HG03520 (cell line): ENCODE measurements at regions not wholly inside any gene's neighbourhood (a gene's known extent, or its start where the extent isn't known, plus 50 kb on each side); places are given as distances from the start of the nearest gene placed in this dataset.
"Not testable (repeated sequence)": the region's sequence is repeated elsewhere in the genome, so short reads cannot be mapped to it uniquely, and the experiment has no call there.

Experiments used
- ATAC-seq: cut with Tn5 transposase; IDR thresholded peaks from one replicate; pipeline ENCODE4 v1.9.1; 2021; ENCODE audit warnings: mild to moderate bottlenecking, moderate library complexity; ENCODE audit not compliant: unreplicated experiment

DNA sequence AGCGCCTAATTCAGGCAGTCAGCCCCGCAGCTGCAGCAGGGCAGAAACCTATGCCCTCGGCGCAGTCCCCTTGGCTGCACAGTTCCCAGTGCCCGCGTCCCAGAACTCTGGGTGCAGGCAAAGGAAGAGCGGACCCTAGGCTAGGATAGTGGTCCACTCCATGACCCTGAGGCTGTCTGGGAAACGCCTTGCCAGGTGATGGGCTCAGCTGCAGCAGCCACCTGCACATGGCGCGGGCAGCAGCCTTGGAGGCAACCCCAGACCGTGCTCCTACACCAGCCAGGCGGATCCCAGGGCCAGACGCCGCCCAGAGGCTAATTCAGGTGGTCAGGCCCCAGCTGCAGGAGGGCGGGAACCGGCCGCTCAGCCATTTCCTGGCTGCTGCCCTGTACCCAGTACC lies 83.0 kb downstream of the POTEC start:
- not testable (repeated sequence) for ATAC-seq

DNA sequence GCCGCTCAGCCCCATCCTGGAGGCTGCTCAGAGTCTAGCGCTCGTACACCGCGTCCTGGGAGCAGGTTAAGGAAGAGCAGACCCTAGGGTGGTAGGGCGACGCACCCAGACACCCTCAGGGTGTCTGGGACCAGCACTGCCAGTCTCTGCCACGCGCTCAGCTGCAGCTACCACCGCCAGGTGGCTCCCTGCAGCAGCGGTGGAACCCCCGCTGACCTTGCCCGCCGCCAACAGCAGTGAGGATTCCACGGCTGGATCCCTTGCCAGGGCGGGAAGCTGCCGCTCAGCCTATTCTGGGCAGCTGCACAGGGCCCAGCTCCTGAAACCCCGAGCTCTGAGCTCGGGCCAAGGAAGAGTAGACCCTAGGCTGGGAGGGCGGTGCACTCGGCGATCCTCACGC lies 83.6 kb downstream of the POTEC start:
- not testable (repeated sequence) for ATAC-seq

DNA sequence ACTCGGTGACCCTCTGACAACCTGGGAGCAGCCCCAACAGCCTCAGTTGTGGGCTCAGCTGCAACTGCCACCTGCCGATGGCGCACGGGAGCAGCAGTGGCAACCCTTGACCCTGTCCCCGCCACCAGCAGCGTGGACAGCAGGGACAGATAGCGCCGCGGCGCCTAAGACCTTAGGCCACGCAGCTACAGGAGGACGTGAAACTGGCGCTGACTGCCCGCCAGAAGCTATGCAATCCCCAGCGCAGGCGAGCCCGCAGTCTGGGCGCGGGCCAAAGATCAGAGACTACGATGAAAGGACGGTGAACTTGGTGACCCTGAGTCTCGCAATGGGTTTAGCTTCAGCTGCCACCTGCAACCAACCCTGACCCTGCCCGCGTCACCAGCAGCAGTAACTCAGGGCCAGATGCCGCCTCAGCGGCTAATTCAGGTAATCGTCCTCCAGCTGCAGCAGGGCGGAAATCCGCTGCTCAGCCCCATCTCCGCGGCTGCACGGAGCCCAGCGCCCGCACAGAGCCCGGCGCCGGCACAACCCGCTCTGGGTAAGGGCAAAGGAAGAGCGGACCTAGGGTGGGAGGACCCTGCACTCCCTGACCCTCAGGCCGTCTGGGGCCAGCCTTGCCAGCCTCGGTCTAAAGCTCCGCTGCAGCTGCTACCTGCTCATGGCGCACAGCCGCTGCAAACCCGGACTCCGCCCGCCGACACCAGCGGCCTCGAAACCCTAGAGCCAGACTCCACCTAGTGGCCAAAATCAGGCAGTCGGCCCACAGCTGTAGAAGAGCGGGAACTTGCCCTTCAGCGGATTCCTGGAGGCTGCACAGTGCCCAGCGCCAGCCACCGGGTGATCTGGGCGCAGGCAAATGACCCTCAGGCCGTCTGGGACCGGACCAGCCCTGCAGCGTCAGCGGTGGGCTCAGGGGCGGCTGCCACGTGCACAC lies 85.1 kb downstream of the POTEC start:
- not testable (repeated sequence) for ATAC-seq

DNA sequence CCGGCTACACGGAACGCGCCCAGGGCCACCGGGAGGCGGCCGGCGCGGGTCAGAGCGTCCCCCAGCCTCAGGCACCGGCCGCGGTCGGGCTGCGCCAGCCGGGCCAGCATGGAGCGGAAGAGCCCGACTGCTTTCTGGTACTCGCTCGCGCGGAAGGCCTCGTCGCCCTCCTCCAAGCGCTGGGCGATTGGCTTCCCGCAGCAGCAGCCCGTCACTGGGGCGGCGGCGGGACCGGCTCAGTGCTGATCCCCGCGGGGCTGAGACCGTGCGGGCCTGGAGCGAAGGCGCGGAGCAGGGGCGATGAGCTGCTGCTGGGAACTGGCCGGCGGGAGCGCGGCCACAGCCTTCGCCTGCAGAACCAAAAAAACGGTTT lies 92.8 kb downstream of the POTEC start:
- ATAC-seq, result not testable (repeated sequence)

DNA sequence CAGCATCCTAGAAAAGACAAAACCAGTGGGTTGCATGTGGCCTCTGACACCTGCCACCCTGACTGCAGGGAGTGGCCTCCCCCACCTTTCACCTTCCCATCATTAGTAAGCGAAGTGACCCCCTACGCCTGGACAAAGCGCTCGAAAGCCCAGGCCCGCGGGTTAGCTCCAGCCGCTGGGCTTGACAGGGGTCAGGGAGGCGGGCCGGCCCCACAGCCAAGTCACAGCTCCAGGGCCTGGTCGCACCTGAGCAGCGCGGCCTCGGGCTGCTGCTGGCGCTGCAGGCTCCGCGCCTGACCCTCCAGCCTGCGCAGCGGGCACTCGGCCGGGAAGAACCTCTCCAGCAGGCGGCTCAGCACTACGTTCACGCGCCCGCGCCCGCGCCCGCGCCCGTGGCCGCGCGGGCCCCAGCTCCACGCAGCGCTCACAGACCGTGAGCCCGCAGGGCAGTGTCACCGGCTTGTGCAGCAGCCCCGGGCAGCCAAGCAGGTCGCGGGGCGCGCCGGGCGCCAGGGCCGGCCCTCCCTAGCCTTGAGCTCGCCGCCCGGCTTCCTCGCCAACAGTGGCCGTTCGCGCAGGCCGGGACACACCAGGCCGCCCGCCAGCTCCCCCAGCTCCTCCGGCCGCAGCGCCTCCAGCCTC lies 93.3 kb downstream of the POTEC start:
- not testable (repeated sequence) for ATAC-seq

DNA sequence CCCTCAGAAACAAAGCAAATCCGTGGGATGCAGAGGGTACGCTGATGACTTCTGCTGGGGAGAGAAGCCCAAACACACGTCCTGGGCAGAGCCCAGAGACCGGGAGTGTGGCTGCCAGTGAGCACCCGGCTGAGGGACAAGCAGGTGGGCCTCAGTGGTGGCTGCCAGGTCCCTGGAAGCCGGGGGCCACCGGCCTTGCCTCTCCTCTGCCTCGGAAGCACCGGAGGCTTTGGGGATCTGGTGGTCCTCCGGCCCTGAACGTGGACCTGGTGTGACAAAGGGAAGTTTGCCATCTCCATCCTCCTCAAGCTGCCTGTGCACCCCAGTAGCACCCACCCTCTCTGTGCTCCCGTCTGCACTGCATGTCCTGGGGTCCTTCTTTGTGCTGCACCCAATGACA lies 94.3 kb downstream of the POTEC start:
- not testable (repeated sequence) for ATAC-seq

DNA sequence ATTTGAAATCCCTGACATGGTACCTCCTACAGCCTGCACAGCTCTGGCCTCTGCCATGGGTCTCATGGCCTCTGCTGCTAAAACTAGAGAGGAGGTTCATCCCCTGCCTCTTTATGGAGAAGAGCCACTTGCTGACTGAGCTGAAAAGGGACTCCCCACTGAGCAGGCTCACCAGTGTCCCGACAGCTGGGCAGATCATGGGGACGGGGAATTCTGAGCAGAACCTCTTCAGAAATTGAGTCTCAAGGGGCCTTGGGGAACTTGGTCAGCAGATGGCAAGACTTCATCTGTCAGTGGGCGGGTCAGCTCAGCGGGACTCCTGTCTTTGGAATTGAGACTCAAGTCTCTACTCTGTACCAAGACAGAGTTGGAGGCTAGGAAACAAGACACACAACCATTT lies 95.7 kb downstream of the POTEC start:
- ATAC-seq, result not testable (repeated sequence)

DNA sequence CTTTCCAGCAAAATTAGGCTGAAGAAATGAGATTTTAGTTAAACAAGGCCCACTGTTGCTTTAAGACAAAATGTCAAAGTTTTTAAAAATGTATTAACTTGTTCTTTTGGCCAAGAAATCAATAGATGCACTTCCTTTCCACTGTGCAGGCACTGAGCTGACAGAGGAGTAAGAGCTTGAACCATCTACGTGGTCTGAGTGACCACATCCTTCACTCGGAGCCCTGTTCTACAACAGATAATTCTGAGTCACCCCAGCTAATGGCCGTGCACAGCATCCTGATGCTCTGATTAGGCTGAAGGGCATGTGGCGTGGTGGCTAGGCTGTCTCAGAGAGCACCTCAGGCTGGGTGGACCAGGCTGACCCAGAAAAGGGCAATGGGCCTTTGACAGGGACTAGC lies 107.9 kb downstream of the POTEC start:
- not testable (repeated sequence) for ATAC-seq

DNA sequence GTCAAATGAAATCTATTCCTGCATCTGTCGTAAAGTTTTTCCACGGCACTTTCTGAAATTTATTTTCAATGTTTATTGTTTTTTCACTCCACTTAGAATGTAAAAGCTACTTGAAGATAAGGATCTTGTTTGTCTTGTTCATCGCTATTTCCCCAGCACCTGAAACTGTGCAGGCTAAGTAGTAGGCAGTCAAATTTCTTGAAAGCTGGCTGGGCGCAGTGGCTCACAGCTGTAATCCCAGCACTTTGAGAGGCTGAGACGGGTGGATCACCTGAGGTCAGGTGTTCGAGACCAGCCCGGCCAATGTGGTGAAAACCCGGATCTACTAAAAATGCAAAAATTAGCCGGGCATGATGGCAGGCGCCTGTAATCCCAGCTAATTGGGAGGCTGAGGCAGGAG lies 111.0 kb downstream of the POTEC start:
- not testable (repeated sequence) for ATAC-seq

DNA sequence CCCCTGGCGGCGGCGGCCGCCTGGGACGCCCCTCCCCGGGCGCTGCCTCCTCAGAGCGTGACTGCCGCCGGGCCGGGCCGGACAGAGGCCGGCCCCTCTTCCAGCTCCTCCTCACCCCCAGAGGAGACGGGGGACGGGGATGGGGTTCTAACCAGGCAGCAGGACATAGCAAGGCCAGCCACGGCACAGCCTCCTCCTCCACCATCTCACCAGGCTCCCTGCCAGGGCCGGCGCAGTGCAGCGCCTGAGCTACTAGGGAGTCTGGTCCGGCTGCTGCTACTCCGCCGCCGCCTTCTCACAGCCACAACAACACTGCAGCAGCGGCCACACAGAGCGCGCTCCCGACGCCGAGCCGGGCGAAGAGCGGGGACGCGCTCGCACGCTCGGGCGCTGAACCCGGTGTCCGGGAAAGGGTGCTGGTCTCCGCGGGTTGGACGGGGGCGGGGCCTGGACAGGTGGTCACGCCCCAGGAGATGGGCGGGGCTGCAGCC lies 112.3 kb downstream of the POTEC start:
- ATAC-seq, result not testable (repeated sequence)

DNA sequence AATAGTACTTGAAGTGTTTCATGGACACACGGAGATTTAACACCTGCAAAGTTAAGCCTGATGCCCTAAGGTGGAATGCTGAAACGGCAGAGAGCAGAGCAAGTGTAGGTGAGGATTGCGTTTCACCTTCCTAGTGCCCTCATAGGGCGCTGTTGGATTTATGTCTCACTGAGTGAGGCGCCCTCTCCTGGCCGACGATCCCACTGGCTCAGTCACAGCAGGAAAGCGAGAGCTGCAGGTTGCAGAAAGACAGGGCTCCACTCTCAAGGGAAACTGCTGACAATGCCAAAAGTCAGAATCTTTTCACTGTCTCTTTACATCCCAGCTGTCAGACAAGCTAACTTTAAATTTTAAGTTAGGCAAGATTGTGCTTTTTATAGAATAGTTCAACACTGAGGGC lies 127.6 kb downstream of the POTEC start:
- not testable (repeated sequence) for ATAC-seq

DNA sequence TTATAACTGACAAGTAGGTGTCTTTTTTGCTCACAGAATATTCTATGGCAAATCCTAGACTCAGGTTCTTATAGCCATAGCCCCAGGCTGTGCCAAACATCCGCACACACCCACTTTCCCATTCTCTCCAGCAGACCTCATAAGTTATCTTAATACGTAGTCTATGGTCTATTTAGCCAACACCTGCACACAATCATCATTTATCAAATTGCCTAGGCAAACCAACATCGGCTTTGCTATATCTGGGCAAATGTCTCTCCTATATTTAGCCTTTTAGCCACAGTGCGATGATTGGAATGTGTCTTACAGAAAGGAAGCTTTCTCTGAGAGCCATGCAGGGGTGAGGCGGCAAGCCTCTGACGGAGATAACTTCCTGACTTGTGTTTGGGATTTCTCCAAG lies 128.0 kb downstream of the POTEC start:
- ATAC-seq, result not testable (repeated sequence)

DNA sequence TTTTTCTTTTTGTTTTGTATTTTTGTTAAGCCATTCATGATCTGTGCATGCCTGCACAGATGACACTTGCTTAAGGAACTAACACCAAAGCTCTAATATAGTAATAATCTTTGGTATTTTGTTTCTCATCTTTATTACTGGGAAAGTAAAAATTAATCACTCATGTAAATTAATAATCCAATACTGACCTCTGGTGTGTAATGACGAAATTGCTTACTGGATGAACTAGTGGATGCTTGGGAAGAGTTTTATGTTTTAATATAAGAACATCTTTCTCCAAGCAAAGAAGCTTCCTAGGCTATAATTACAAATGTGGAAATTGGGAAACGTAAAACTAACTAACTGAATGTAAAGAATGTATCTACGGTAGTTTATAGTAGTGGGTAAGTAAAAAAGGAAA lies 147.9 kb downstream of the POTEC start:
- ATAC-seq, result not testable (repeated sequence)

DNA sequence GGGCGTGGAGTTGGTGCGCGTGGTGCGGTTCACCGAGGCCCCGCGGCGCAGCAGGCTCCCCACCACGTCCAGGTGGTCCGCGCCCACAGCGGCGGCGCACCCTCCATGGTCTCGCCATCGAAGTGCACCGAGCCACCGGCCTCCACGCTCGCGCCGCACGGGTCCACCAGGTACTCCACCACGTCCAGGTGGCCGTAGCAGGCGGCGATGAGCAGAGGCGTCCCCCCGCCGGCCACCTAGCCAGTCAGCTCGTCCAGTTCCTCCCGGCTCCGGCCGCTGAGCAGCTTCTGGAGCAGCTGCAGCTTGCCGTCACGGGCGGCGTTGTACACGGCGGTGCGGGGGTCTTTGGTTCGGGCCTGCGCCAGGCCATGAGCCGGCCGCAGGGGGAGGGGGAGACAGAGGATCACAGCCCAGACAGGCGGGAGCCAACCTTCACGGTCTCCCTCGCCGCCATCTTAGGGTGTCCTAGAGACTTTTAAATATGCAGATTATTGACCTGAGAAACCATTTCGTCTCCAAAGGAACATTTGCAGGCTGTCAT lies 149.8 kb downstream of the POTEC start:
- not testable (repeated sequence) for ATAC-seq

DNA sequence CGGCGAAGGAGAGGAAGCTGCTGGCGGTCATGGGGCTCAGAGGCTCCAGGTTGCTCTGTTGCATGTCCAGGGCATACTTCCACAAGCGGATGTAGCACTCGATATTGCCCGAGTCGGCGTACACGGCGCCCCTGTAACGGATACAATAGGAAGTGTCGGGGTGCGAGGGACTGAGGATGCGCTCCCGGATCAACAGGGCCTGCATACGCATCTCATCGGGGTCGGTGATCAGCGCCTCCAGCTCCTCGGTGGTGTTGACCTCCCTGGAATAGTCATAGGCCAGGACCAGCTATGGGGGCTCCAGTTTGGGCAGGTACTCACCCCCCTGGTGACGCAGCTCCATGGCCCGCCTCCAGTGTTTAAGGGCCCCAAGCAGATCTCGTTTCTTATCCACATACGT lies 150.8 kb downstream of the POTEC start:
- not testable (repeated sequence) for ATAC-seq

DNA sequence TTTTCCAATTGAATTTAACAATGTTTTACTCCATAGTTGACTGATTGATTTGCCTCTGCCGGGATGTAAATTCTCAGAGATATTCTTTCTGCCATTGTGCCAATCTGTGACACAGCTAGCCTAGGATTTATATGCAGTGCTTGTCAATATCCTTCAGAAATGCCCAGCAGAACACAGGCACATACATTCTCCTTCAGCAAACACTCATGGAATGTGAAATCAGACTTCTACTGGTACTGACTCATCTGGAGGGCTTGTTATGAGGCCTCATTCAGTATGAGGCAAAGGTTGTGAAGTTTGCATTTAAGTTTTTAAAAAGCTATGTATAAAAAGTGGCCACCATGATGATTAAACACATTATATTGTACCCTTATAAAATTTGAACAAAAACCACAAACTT lies 158.4 kb downstream of the POTEC start:
- ATAC-seq, result not testable (repeated sequence)

DNA sequence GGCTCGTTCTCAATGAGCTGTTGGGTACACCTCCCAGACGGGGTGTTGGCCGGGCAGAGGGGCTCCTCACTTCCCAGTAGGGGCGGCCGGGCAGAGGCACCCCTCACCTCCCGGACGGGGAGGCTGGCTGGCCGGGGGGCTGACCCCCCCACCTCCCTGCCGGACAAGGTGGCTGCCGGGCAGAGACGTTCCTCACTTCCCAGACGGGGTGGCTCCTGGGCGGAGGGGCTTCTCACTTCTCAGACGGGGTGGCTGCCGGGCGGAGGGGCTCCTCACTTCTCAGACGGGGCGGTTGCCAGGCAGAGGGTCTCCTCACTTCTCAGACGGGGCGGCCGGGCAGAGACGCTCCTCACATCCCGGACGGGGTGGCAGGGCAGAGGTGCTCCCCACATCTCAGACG lies 160.7 kb downstream of the POTEC start:
- ATAC-seq, result not testable (repeated sequence)

DNA sequence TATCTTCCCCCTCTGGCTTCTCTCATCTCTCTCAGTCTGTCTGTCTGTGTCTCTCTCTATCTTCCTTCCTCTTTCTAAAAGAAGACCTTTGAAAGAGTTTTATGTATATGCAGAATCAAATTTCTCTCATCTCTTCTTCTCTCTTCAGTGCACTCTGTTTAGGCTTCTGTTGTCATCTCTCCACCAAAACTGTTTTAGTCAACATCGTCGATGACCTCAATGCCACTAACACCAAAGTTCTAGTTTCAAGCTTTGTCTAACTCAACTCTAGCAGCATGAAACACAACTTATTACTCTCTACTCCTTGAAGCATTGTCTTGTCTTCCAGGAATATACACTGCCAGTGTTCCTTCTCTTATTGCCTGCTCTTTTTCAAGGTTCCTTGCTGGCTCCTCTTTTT lies 163.9 kb downstream of the POTEC start:
- not testable (repeated sequence) for ATAC-seq

DNA sequence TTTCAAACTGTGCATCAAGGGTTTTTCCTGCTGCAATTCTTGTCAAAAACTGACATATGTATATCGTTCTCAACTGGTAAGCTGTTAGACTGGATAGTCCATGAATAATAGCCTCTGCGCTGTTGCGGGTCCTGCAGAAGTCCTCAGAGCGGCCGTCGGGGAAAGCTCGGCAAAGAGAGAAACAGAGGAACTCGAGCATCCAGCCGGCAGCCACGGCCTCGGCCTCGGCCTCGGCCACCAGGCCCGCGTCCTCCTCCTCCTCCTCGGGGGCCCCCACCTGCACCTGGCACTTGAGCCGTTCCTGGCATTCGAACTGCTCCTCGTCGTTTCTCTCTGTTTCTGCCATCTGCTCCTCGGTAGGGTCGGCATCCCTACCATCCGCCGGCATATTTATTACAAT lies 165.0 kb downstream of the POTEC start:
- not testable (repeated sequence) for ATAC-seq

DNA sequence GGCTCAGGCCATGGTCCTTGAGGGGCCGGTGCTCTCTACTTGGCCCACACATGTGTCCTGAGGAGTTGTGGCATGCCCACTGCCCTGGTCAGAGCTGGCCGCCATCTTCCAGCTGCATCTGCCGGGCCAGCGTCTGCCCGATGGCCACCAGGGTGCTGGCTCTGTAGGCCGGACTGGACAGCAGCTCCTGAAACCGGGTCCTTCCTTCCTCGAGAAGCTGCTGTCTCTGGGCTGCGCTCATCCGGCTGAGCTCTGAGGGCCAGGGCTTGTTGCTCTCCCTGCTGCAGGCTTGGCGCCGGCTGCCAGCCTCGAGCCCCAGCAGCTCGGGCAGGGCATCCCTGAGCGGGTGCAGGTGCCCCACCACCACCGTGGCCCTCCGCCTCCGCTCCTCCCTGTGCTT lies 182.1 kb downstream of the POTEC start:
- ATAC-seq, result not testable (repeated sequence)

DNA sequence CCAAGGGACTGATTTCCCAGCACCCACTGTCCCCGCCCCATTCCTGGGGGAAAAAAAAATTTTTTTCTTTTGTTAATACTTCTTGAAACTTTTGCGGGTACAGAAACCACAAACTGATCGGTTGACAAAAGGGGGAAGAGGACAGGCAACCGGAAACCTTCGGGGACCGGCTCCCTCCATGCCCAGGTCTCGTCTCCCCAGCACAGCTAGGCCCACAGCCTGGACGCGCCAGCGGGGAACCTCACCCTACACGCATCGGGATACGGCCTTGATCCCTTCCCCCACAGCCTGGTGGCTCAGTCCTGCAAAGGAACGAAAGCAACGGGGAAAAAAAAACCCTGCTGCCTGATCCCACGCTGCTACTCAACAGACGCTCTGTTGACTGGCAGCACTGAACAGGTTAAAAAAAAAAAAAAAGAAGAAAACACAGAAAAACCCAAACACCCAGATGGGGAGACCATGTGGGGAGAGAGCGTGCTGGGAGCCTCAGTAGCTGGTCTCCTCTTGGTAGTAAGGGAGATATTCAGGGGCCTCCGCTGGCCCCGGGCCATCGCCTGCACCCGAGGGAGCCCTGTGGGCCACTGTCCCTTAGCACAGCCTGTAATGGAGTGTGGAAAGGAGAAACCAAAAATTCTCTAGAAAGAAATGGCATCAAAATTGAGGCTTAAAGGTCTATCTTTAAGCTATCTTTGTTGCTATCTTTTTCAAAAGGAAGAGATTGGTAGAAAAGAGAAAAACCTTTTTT lies 185.7 kb downstream of the POTEC start:
- ATAC-seq, result not testable (repeated sequence)
